ENCODE measurements at regions not wholly inside any gene's neighbourhood (a gene's known extent, or its start where the extent isn't known, plus 50 kb on each side); places are given as distances from the start of the nearest gene placed in this dataset.

DNA sequence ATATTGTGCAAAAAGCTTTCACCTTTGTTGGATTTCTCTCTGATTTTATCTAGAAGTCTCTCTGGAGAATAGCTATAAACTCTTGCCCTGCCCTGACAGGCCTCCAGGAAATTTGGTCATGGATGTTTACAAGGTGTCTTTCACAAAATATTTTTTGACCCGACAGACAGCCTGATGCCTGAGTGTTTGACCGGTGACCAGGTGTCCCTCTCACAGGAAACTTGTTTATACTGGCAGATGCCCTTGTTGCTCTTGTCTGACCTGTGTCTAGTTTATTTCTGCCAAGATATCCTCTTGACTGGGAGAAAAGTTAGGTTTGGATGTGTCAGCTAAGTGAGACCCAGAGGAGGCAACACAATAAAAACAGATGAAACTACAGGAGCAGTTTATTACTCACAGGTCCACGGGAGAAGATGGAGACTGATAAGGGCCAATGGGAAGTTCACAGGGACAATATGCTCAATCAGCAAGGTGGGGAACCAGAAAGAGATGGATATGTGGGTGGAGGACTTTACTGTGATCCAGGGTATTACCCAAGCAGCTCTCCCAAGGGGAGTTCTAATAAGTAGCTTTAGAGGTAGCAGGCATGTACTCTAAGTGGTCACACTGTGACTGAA is 243.3 kb downstream of the ARAP2 start:
- 46 to 64% (median 52%) methylated on average over 3 of the region's 3 CpGs for WGBS, 5 donors
- H3K9me3 ChIP-seq = no peaks in the 10 kb centered on the region
- intact Hi-C loops (cut with DNase I; ENCODE audit: low total_unique reads) = no loop called here
- H3K27me3 ChIP-seq = no peaks in the 10 kb centered on the region
- no peaks in the 10 kb centered on the region for H3K36me3 ChIP-seq
- no peak for TF ChIP-seq CTCF (IDR thresholded peaks at IDR 0.05)
- TF ChIP-seq POLR2AphosphoS5 (IDR thresholded peaks at IDR 0.05) = no peak
- no peak for TF ChIP-seq EP300 (IDR thresholded peaks at IDR 0.05)
- TF ChIP-seq POLR2A (IDR thresholded peaks at IDR 0.05) = no peak
- no peak overlapping the region for H3K4me3 ChIP-seq
- no peak for DNase-seq
- no peaks in the 10 kb centered on the region for H3K4me1 ChIP-seq
- no peak overlapping the region for H3K27ac ChIP-seq

- intact Hi-C loops (cut with DNase I; ENCODE audit: low total_unique reads) = no loop called here
- TF ChIP-seq EP300 (IDR thresholded peaks at IDR 0.05) (no peak), CTCF (IDR thresholded peaks at IDR 0.05) (no peak), POLR2AphosphoS5 (IDR thresholded peaks at IDR 0.05) (no peak), POLR2A (IDR thresholded peaks at IDR 0.05) (no peak)
- WGBS, 5 donors = 91 to 97% (median 95%) methylated on average over 12 of the region's 12 CpGs
- no peaks in the 10 kb centered on the region for H3K27me3 ChIP-seq
- H3K36me3 ChIP-seq = no peaks in the 10 kb centered on the region
- no peaks in the 10 kb centered on the region for H3K9me3 ChIP-seq
- no peak overlapping the region for H3K4me3 ChIP-seq
- DNase-seq = no peak
- no peaks in the 10 kb centered on the region for H3K4me1 ChIP-seq
- H3K27ac ChIP-seq = no peak overlapping the region
Measured at GRCh38 chr4:36003051-36003450, 241.3 kb downstream of the ARAP2 start.

DNA sequence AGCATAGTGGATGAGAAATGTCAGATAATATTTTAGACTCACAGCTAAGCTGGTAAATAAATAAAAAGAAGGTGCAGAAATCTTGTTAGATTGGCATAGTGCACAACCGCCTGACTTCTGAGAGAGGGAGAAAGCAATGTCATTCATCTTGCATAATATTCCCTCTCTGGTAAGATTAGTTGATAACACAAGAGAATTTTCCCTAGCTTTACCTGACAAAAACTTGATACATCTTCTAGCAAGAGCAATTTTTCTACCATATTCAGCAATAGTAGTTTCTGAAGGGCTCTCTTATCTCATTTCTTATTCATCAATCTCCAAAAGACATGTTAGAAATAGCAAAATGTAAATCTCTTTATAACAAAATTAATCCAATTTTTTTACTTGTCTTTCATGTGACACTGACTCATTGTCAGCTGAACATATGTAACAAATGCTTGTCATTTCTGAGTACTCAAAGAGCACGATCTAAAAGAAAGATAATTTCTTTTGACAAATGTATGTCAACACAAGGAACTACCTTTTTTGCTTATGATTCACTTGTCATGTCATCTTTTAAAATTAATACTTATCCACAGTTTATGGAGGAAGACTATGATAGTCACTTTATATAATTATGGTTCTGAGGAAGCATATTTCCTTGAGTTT is 240.0 kb downstream of the ARAP2 start:
- H3K27ac ChIP-seq = no peak overlapping the region
- intact Hi-C loops (cut with DNase I; ENCODE audit: low total_unique reads) = no loop called here
- no peaks in the 10 kb centered on the region for H3K4me1 ChIP-seq
- DNase-seq = no peak
- H3K4me3 ChIP-seq = no peak overlapping the region
- 68 to 81% (median 71%) methylated on average over 2 of the region's 2 CpGs for WGBS, 5 donors
- H3K9me3 ChIP-seq = no peaks in the 10 kb centered on the region
- no peak for TF ChIP-seq CTCF (IDR thresholded peaks at IDR 0.05)
- TF ChIP-seq POLR2A (IDR thresholded peaks at IDR 0.05) = no peak
- no peak for TF ChIP-seq POLR2AphosphoS5 (IDR thresholded peaks at IDR 0.05)
- TF ChIP-seq EP300 (IDR thresholded peaks at IDR 0.05) = no peak
- no peaks in the 10 kb centered on the region for H3K36me3 ChIP-seq
- no peaks in the 10 kb centered on the region for H3K27me3 ChIP-seq

GRCh38 chr4:36006226-36006625 is 238.1 kb downstream of the ARAP2 start:
- 74 to 80% (median 77%) methylated on average over 5 of the region's 5 CpGs for WGBS, 5 donors
- H3K36me3 ChIP-seq = no peaks in the 10 kb centered on the region
- intact Hi-C loops (cut with DNase I; ENCODE audit: low total_unique reads) = no loop called here

More at GRCh38 chr4:36006226-36006625, 238.1 kb downstream of the ARAP2 start:
- DNase-seq = no peak
- no peak overlapping the region for H3K27ac ChIP-seq
- no peaks in the 10 kb centered on the region for H3K4me1 ChIP-seq
- no peaks in the 10 kb centered on the region for H3K9me3 ChIP-seq
- no peak overlapping the region for H3K4me3 ChIP-seq
- H3K27me3 ChIP-seq = no peaks in the 10 kb centered on the region
- no peak for TF ChIP-seq CTCF (IDR thresholded peaks at IDR 0.05)
- no peak for TF ChIP-seq EP300 (IDR thresholded peaks at IDR 0.05)
- TF ChIP-seq POLR2A (IDR thresholded peaks at IDR 0.05) = no peak
- no peak for TF ChIP-seq POLR2AphosphoS5 (IDR thresholded peaks at IDR 0.05)

Measured in stomach (tissue), 8 donors.